ENCODE measurements at regions not wholly inside any gene's neighbourhood (a gene's known extent, or its start where the extent isn't known, plus 50 kb on each side); places are given as distances from the start of the nearest gene placed in this dataset.

DNA sequence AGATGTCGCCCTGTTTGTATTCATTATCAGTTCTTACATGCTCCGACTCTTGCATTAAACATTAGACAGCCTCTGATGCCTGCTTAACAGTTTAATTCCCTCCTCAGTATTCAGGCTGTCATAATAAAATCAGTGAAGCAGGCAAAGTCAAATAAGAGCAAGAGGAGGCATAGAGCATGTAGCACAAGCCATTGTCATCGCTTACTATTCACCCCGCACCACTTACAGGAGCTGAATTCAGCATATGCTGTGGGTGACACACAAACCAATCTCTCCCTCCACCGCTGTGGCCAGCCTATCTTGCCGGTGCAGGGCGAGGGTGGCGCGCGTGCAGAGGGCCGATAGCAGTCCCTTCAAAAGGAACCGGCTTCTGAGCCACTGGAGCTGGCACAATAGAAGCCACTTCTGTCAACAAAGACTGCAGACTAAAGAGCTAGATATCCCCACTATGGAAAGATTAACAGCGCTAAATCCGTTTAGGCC lies 433.2 kb upstream of the MGMT start:
- no peak for DNase-seq

DNA sequence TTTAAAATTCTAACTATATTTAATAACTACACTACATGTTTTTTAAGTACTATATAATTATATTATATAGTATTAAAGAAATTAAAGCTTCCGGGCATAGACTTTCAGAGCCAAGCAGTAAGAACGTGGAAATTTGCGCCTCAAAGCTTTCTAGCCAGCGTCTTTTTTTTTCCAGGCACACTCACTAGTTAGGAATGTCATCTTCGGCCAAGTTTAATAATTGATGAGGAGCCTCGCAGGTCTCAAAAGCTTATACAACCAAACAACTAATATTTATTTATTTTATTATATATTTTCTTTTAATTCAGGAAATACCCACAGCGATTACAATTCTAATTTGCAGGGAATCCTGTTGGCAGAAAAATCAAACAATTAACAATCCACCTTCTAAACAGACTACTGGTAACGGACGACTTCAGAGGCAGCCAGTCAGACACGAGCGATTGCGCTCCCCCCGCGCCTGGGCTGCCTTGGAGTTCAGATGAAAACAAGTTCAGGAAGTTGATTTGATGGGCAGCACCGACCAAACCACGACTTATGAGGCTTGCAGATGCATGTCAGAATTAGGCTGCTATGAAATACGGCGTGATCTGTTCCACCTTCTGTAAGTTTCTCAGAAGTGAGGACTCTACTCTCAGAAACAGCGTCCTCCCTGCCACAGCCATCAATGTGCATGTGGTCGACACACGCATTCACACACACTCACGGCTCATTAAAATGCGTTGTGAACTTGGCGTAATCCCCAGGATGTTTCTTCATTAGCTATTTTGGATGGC lies 431.8 kb upstream of the MGMT start:
- DNase-seq, result peak; percentile 18

DNA sequence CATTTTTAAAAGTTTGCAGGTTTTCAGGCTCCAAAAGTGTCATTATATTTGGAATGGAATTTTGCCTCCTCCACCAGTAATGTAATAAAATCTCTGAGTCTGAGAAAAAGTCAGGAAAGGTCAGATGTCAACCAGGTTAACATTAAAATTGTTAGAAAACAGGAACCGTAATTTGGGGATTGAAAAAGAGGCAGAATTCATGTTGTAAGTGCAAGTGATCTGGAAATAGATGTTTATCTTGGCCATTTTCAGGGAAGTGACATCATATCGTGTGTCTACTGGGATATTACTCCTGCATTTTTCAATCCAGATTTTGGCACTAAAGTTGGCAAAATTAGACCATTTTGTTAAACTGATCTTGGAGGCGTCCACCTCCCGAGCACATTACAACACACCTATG lies 428.5 kb upstream of the MGMT start:
- no peak for DNase-seq

DNA sequence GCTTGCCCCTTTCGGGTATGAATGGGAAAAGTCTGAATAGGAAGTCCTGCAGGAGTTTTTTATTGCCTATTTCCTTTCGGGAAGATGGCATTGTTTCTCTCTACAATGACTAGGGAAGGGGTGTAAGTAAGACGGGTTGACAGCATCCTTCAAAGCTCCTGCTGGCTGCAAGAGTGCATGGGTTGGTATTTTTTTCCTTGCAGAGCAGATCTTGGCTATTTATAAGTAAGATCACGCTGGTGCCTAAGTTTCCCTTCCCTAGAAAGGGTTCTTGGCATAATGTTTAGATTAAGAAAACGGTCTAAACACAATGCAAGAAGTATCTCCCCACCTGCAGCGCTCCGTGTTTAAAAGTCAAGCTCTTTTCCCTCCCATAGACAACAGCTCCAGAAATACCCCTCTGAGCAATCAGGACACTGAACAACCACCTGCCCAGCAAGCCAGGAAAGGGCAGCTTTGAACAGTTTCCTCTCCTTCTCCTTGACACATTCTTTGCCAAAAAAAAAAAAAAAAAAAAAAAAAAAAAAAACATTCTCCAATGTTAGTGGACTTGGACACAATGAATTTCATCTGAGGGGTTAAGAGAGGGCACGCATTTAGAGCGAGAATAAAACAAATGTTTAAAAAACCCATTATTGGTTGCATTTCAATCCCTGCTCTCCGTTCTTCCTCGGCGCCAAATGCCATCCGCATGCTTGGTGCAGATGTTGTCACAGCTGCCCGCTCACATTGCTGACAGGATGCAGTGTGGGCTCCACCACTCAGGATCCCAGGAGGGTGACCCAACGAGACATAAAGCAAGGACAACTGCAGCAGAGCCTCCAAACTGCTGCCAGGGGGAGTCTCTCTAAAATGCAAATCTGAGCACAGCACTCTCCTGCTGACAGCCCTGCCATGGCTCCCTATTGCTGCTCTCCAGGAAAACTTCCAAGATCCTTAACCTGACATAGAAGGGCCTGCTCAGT lies 427.4 kb upstream of the MGMT start:
- DNase-seq, result no peak

DNA sequence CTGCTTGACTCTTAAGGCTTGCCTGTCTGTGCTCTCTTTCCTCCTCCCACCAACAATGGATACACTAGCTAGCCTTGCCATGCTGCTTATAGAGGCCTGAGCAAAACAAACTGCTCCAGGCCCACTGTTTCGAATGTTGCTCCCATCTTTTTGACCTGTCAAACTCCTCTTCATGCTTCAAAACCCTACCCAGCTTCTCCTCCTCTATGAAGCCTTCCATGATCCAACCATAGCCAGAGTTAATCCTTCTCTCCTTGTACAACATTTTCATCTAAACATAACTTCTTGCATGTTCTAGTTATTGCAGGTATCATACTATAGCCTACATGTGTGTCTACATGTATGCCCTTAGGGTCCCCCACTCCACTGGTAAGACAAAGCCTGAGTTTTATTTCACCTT lies 426.7 kb upstream of the MGMT start:
- no peak for DNase-seq

DNA sequence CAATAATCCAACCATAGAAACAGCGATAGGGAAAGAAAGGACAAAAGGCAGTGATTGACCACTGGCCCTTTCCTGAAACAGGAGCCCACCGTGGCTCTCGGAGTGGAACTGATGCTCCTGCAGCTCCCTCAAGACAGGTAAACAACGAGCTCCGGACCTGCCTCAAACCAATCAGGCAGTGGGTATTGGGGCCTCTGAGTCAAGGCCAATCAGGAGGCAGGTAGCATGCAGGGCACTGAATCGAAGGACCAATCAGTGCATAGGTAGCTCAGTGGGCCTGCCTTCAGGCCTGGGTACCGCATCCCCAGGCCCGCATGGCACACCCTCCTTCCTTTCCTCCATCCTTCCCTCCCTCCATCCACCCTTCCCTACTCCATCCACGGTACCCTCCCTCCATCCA lies 425.1 kb upstream of the MGMT start:
- DNase-seq, result no peak

DNA sequence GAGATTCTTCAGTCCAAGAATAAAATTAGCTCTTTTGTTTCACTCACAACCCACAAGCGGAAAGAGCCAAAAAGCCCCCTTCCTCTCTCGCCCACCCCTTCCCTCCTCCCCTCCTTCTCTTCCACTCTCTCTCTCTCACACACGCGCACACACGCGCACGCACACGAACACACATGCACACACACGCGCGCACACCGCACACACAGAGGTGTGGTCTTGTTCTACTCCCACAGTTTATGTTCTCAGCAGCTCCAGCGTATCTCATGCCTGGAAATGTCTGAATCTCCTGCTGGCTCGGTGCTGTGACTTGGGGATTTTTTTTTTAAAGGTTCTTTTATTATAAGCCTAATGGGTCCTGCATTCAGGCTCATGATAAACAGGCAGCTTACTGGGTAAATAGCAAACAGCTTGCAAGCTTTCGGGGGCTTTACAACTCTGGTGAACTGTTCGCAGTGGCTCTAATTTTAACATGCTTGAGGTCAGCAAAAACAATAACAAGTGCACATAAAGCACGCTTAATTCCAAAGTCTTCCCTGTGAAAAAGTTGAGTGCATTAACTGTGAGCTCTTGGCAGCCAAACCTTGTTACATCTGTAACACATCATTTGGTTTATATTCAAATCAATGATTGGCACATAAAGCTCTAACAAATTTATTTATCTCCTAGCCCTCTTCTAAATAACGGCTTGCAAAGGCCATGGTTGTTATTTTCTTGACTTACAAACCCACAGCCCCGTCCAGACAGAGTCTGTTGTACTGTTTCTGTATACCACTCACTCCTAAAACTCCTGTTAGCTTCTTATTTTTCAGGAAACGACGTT lies 424.1 kb upstream of the MGMT start:
- no peak for DNase-seq

DNA sequence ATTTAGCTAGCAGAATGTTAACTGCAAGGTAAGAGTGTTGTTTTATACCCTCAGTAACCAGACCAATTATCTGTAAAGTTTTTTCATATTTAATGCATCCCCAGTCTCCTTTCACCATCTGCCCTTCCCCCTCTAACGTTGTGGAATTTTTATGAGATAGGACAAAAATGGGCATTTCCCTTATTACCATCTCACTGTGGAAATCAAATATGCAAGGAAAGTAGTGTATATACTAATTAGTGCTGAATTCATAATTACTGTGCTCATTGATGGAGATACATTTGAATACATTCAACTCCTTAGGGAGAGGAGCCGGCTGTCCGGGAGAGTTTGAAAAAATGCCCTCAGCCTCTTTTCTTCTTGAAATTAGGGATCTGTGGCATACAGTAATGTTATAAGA lies 423.4 kb upstream of the MGMT start:
- DNase-seq, result no peak

DNA sequence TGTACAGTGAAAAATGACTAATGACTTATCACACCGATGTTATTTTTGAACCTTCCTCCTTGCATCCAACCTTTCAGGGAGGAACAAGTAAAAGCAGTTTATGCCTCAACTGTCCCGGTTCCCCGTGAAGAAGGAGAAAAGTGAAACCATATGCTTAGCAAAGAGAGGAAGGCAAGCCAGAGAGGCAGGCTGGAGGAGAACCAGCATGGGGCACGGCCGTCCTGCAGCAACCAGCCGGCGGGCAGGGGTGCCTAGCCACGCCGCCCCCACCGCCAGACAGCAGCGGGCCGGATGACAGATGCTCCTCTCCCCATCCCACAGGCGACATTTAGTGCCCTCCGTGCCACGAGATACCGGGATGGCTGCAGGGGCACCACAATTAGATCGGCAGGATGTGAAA lies 421.4 kb upstream of the MGMT start:
- no peak for DNase-seq

DNA sequence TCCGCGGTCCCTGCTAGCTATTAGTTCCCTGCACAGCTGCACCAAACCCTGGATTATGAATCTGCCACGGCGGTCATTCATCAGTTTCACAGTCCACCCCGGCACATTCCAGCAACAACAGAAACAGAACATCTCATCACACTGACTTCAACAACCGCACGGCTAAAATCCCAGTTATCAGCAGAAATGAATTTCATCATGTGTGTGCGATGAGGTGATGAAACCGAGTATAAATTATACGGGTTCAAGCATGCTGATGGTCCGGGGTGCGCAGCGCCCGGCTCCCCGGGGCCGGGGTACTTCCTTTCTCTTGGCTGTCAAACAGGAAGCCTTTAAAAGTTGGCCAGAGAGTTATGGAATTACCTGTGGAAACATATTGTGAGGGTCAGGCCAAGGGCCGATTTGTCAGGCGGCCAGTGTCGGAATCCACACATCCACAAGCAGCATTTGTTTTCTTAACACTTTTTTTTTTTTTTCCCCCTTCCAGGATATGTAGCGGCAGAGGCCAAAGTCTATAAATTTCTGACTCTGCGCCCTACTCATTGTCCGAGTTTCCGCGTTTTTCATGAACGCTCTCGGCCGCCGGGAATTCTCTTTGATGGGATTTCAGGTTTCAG lies 420.9 kb upstream of the MGMT start:
- DNase-seq, result no peak

DNA sequence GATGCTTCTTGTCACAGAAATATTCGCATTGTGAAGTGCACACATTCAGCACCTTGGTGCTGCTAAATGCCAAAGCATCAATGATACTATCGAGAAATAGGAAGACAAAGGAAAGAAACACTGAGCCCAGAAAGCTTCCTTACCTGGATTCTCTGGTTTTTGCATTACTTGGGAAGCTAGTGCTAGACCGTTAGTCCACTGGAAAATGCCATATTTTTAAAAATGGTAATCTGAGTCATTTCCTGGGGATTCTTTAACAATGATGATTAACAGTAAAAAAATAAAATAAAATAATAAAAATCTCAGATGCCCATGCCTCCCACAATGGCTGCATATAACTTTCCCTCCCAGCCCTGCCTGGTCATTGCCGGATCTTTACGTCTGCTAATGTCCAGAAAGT lies 420.1 kb upstream of the MGMT start:
- no peak for DNase-seq

DNA sequence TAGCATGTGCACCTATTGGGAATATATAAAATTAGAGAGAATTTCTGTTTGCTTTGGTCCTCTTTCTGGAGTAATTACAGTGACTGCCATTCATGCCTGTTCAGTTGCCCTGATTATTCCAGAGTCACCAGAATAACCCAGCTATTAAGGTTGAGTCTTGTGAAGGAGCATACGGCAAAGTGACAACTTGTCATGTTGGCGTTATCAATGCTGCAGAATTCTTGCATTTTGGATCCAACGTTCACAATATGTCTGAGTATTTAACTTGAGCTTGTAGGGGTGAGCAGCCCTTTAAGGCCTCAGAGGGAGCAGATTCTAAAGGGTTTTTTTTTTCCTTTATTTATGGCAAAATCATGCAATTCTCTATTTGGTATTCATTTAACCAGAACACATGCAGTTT lies 419.4 kb upstream of the MGMT start:
- no peak for DNase-seq

DNA sequence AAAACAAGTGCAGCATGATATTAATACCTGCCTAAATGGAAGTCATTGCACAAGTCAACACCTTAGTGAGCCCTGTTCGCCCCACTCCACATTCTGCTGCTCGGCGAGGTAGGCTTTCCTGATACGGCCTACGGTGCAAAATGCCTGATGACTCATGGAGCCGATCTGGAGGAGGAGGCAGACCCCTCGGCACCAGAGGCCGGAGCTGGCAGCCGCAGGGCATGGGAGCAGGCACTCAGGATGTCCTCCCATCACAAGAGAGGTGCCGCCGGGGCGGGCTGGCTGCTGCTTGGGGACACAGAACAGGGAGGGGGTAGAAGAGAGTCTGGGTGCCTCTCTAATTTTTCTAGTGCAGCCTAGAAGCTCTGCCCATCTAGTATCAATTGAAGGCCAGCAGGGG lies 418.5 kb upstream of the MGMT start:
- no peak for DNase-seq

DNA sequence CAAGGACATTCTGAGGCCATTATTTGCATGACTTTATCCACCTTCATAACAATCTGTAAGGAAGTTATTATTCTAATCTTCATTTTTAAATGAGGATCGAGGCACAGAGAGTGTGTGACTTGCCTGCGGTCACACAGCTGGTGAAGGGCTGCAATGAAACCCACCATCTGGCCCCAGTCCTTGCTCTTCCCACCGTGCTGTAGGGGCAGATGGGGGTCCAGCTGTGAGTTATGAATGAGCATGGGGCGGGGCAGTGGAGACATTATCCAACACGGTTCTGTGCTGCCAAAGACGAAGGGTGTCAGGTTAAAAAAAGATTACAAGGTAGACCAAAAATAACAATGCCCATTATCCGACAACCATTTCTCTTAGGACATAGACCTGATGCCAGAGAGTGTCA lies 417.5 kb upstream of the MGMT start:
- no peak for DNase-seq

DNA sequence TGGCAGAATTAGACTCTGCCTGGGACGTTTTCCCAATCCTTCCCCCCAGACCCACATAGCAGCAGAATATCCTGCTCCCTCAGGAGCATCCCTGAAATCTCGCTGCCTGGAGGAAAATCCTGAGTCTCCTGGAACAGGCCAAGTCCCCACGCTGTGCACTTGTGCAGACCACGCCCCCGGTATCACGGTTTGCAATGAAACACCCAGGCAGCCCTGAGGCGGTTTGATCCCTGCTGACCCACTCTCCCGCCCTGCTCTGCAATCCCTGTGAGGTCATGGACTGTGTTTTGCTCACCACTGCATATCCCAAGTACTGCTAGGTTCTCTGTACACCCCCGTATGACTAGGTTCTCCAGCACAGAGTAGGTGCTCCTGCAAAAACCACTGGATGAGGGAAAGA lies 411.8 kb upstream of the MGMT start:
- no peak for DNase-seq

DNA sequence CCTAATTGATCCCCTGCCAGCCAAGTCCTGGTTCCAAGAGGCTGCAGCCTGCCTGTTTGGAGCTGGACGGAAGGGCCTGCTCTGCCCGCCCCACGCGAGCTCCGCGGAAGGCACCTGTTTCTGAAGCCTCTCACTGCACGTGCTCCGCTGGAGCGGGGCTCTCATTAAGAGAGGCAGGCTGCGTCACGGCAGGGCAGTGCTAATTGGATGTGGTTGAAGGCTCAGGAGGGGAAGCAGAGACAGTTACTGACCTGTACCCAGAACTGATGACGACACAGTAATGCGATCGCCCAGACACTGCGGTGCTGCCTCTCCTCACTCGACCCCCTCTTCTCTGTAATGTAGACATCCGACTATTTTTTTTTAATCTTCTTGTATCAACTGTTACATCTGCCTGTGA lies 411.1 kb upstream of the MGMT start:
- DNase-seq, result no peak

DNA sequence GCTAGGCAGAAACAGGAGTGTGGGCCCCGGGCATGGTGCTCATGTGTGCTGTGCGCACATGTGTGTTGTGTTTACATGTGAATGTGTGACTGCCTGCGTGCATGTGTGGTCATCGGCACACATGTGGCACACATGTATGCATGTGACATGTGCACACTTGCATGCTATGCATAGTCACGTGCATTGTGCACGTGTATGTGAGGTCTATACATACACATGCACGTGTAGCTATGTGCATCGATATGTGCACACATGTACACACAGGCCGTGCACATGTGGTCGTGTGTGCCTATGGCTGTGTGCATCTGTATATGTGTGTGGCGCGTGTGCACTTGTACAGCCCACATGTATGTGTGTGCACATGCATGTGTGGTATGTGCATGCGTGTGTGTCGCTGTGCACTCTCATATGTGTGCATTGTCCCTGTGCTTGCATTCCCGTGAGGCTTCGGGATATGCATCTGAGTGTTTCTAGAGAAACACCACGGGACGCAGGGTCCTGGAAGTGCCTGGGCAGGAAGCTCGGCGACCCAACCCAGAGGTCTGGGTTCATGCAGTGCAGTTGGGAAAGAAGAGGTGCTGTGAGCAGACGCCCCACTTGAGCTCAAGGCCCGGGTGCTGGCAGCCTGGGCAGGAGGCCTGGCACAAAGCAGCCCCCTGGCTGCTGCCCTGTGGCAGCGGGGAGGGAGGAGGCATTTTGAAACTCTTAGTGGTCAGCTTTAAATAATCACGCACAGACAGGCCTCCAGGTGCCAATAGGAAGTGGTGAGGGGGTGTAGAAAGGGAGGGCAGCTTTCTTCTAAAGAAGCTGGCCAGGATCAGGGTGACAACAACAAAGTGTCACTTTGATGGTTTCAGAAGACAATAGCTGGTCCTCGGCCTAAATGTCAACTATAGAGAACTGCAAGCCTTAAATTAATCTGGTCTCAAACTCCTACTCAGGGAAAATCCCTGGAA lies 410.0 kb upstream of the MGMT start:
- DNase-seq, result peak; percentile 6

DNA sequence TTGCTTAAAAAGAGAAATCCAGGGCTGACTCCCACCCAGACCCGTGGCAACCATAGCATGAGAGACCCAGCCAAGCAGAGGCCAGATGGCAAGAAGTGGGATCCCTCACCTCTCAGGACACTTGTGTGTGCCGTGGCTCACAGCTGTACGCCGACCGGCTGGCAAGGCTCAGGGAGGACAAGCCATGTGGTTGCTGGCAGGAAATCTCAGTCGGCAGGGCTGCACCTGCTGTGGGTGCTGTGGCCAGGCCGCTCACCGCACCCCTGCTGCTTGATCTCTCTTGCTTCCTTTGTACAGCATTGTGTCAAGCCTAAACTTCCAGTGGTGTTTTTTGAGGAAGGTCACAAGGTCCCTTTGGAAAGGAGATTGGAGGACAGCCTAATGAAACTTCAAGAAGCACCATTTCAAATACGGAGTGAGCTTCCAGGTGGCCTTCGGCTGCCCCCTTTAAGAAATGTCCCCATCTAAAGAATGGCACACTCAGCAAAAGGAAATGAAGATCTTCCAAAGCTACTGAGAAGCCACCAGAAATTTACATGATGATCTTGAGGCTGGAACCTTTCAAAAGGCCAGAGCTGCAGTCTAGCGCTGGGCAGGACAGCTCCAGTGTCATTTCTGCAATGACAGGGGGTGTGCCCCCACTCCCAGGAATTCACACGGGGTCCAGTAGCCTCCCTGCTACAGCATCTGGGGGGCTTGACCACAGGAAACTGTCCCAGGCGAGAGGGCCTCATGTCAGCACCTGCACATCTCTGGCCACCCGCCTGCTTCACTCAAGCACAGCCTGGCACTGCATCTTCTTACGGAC lies 409.0 kb upstream of the MGMT start:
- peak; percentile 56 for DNase-seq

DNA sequence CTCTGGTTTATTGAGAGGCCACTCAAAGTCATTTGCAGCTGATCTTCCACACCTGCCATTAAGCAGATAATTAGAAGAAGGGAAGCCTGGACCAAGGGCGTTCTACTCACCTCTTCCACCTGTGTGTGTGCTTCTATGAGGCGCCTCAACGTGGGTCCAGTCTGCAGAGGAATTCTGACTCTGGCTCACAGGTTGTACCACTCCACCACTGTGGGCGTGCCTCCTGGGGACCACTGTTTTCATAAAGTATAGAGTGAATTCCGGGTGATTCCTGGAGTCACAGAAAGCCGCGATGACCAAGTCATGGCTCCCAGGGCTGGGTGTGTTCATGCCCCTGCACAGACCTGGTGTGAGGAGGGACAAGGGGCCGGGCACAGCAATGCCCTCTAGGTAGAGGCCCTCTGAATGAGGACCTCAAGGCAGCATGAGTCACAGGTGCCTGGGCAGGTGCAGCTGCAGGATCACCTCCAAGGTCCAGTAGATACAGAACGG lies 408.3 kb upstream of the MGMT start:
- no peak for DNase-seq

DNA sequence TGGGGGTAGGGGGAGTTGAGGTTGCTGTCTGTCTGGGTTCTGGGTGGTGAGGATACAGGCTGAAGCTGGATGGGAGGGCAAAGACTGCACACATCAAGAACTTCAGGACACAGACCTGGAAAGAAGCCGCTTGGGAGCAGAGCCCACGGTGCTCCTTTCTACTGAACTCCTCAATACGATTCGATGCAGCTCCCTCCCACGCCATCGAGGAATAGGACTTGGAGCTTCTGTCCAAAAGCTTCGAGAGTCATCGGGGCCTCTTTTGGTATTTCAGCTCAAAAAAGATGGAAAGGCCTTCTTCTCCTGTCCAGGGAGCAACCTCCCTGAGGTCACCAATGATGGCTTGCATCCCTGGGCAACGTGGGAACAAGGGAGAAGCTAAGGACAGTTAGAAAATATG lies 407.1 kb upstream of the MGMT start:
- DNase-seq, result no peak

Data from activated CD4-positive, alpha-beta T cell treated with anti-CD3 and anti-CD28 coated beads, Interleukin-2, Interleukin-6, amounts not matched to agents 100 ng/mL and 50 ng/mL, durations not matched to agents 16 hours and 8 hours (primary cell).